BLaER1 treated with 17β-estradiol and CSF1 and Interleukin-3, amounts not matched to agents 10 nM and 100 nM (cell line): ENCODE measurements at regions not wholly inside any gene's neighbourhood (a gene's known extent, or its start where the extent isn't known, plus 50 kb on each side); places are given as distances from the start of the nearest gene placed in this dataset.
"Not testable (repeated sequence)": the region's sequence is repeated elsewhere in the genome, so short reads cannot be mapped to it uniquely, and the experiment has no call there.

Source experiments
- H3K27ac ChIP-seq, 11 experiments: shearing (Covaris generic); formaldehyde crosslinking; 2 replicates each; pipeline ENCODE4 v1.8.1; 2022
- H3K27me3 ChIP-seq, 11 experiments: shearing (Covaris generic); formaldehyde crosslinking; 2 replicates each; pipeline ENCODE4 v1.8.1; 2022
- H3K36me3 ChIP-seq, 11 experiments: shearing (Covaris generic); formaldehyde crosslinking; 2 replicates each; pipeline ENCODE4 v1.8.1; 2022
- H3K4me1 ChIP-seq, 10 experiments: shearing (Covaris generic); formaldehyde crosslinking; 2 replicates each; pipeline ENCODE4 v1.8.1; 2022
- H3K4me2 ChIP-seq, 11 experiments: shearing (Covaris generic); formaldehyde crosslinking; 2 replicates each; pipeline ENCODE4 v1.8.1; 2022
- H3K4me3 ChIP-seq, 10 experiments: shearing (Covaris generic); formaldehyde crosslinking; 2 replicates each; pipeline ENCODE4 v1.8.1; 2022
- H3K9ac ChIP-seq, 11 experiments: shearing (Covaris generic); formaldehyde crosslinking; 2 replicates each; pipeline ENCODE4 v1.8.1; 2022
- H3K9me3 ChIP-seq, 11 experiments: shearing (Covaris generic); formaldehyde crosslinking; replicated peaks in 1 of 11; 2 replicates each; pipeline ENCODE4 v1.8.1; 2022
- H4K20me1 ChIP-seq, 11 experiments: shearing (Covaris generic); formaldehyde crosslinking; 2 replicates each; pipeline ENCODE4 v1.8.1; 2022
- Cebpa-rat ChIP-seq, 11 experiments: shearing (Covaris generic); IDR thresholded peaks; 2 replicates each; pipeline ENCODE4 v1.8.1; 2022

GRCh38 chrX:45517090-45517973 is 316.7 kb upstream of the DIPK2B start:
- H3K9me3 ChIP-seq, result no peaks in the 10 kb centered on the region
- no peaks in the 10 kb centered on the region for H3K36me3 ChIP-seq
- H3K4me3 ChIP-seq, result no peak overlapping the region
- H3K4me1 ChIP-seq, result peaks cover 0 to 52% (median 38%) of the 10 kb centered on the region in 10 experiments; a peak in 18 of 20 replicates
- H4K20me1 ChIP-seq, result no peaks in the 10 kb centered on the region
- no peak for TF ChIP-seq Cebpa-rat (IDR thresholded peaks at IDR 0.05)
- no peaks in the 10 kb centered on the region for H3K27me3 ChIP-seq
- no peak overlapping the region for H3K9ac ChIP-seq
- H3K4me2 ChIP-seq, result peak overlapping the region in 3 of 11 experiments; percentile 7 to 74 (median 73); a peak in 2 of 22 replicates
- peak overlapping the region in 3 of 11 experiments; percentile 39 to 75 (median 74); a peak in 5 of 22 replicates for H3K27ac ChIP-seq

- Histone ChIP-seq H3K36me3 (no peaks in the 10 kb centered on the region), H3K27ac (peak overlapping the region in 10 of 11 experiments; percentile 52 to 75 (median 64); a peak in 20 of 22 replicates), H4K20me1 (no peaks in the 10 kb centered on the region), H3K9me3 (no peaks in the 10 kb centered on the region), H3K4me3 (no peak overlapping the region), H3K9ac (peak overlapping the region in 5 of 11 experiments; percentile 11 to 58 (median 33); a peak in 9 of 22 replicates), H3K27me3 (0 out of 22 replicates have a peak, but pooled peaks cover 0 to 7% (median 0%) of the 10 kb centered on the region in 11 experiments), H3K4me1 (peaks cover 0 to 52% (median 38%) of the 10 kb centered on the region in 10 experiments; a peak in 18 of 20 replicates), H3K4me2 (peak overlapping the region in 10 of 11 experiments; percentile 10 to 75 (median 54); a peak in 18 of 22 replicates)
- TF ChIP-seq Cebpa-rat (IDR thresholded peaks at IDR 0.05), result peak; percentile 7 to 89 (median 54); a peak in 12 of 22 replicates
Observed at GRCh38 chrX:45515262-45516215, 314.9 kb upstream of the DIPK2B start.

- no peak overlapping the region for H3K4me3 ChIP-seq
- no peaks in the 10 kb centered on the region for H3K9me3 ChIP-seq
- H3K36me3 ChIP-seq, result no peaks in the 10 kb centered on the region
- no peak overlapping the region for H3K9ac ChIP-seq
- H3K4me2 ChIP-seq, result peak overlapping the region in 10 of 11 experiments; percentile 4 to 75 (median 29); a peak in 14 of 22 replicates
- TF ChIP-seq Cebpa-rat (IDR thresholded peaks at IDR 0.05), result no peak
- no peaks in the 10 kb centered on the region for H4K20me1 ChIP-seq
- H3K27ac ChIP-seq, result peak overlapping the region in 3 of 11 experiments; percentile 24 to 75 (median 68); a peak in 5 of 22 replicates
- H3K27me3 ChIP-seq, result peaks cover 0 to 14% (median 0%) of the 10 kb centered on the region in 11 experiments; a peak in 2 of 22 replicates
- H3K4me1 ChIP-seq, result peaks cover 0 to 54% (median 39%) of the 10 kb centered on the region in 10 experiments; a peak in 18 of 20 replicates
Observed at GRCh38 chrX:45513042-45513441, 312.4 kb upstream of the DIPK2B start.

DNA sequence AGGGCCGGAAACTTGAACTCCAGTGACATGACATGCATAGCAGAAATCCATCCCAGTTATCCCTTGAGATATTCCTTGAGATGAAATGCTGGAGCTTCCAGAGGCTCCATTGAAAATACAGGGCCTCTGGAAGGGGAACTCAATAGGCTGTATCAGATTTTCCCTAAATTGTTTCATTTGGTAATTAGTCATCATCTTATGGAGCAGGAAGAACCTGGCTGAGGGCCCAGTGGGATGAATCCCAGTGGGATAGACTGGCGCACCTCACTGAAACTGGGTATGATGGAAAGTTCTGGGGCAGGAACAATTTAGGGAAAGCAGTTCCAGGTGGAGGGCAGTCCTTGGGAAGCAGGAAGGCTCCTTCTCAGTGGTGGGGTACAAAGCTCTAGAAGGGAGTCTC is 307.8 kb upstream of the DIPK2B start:
- Histone ChIP-seq H3K9me3 (peaks cover 13 to 21% (median 18%) of the 10 kb centered on the region in 11 experiments), H3K36me3 (no peaks in the 10 kb centered on the region), H3K27me3 (peaks cover 0 to 14% (median 0%) of the 10 kb centered on the region in 11 experiments; a peak in 2 of 22 replicates), H3K4me1 (peaks cover 25 to 43% (median 40%) of the 10 kb centered on the region in 10 experiments), H4K20me1 (no peaks in the 10 kb centered on the region), H3K9ac (no peak overlapping the region), H3K4me3 (no peak overlapping the region), H3K4me2 (no peak overlapping the region), H3K27ac (peak overlapping the region in 3 of 11 experiments; percentile 59 to 70 (median 63); a peak in 3 of 22 replicates)
- no peak for TF ChIP-seq Cebpa-rat (IDR thresholded peaks at IDR 0.05)

GRCh38 chrX:45506149-45506730 is 305.6 kb upstream of the DIPK2B start:
- peak overlapping the region; percentile 29 to 82 (median 62); a peak in 21 of 22 replicates for H3K4me2 ChIP-seq
- H3K36me3 ChIP-seq, result no peaks in the 10 kb centered on the region
- H3K9ac ChIP-seq, result peak overlapping the region in 2 of 11 experiments; percentile 8 to 46; a peak in 4 of 22 replicates
- H3K27ac ChIP-seq, result peak overlapping the region in 9 of 11 experiments; percentile 8 to 72 (median 63); a peak in 15 of 22 replicates
- peaks cover 22 to 32% (median 30%) of the 10 kb centered on the region in 10 experiments for H3K4me1 ChIP-seq
- TF ChIP-seq Cebpa-rat (IDR thresholded peaks at IDR 0.05), result no peak
- H3K27me3 ChIP-seq, result peaks cover 0 to 14% (median 0%) of the 10 kb centered on the region in 11 experiments; a peak in 2 of 22 replicates
- H3K4me3 ChIP-seq, result no peak overlapping the region
- H4K20me1 ChIP-seq, result no peaks in the 10 kb centered on the region
- H3K9me3 ChIP-seq, result peaks cover 13 to 24% (median 21%) of the 10 kb centered on the region in 11 experiments

GRCh38 chrX:45505214-45505613 is 304.5 kb upstream of the DIPK2B start:
- Histone ChIP-seq H3K4me3 (no peak overlapping the region), H3K36me3 (no peaks in the 10 kb centered on the region), H3K9me3 (peaks cover 13 to 24% (median 21%) of the 10 kb centered on the region in 11 experiments), H3K9ac (no peak overlapping the region), H3K27ac (peak overlapping the region in 6 of 11 experiments; percentile 19 to 70 (median 62); a peak in 4 of 22 replicates), H3K4me1 (peaks cover 22 to 32% (median 30%) of the 10 kb centered on the region in 10 experiments), H3K27me3 (peaks cover 0 to 12% (median 0%) of the 10 kb centered on the region in 11 experiments; a peak in 2 of 22 replicates), H4K20me1 (no peaks in the 10 kb centered on the region), H3K4me2 (peak overlapping the region; percentile 2 to 82 (median 33); a peak in 11 of 22 replicates)
- TF ChIP-seq Cebpa-rat (IDR thresholded peaks at IDR 0.05), result no peak

DNA sequence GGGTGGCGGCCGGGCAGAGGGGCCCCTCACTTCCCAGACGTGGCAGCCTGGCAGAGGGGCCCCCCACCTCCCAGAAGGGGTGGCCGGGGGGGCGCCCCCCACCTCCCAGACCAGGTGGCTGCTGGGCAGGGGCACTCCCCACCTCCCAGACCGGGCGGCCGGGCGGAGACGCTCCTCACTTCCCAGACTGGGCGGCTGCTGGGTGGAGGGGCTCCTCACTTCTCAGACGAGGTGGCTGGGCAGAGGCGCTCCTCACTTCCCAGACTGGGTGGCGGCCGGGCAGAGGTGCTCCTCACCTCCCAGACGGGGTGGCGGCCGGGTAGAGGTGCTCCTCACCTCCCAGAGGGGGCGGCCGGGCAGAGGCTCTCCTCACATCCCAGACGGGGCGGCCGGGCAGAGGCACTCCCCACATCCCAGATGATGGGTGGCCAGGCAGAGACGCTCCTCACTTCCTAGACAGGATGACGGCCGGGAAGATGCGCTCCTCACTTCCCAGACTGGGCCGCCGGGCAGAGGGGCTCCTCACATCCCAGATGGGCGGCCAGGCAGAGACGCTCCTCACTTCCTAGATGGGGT is 303.2 kb upstream of the DIPK2B start:
- H3K4me2 ChIP-seq, H3K27ac ChIP-seq, H3K36me3 ChIP-seq, H4K20me1 ChIP-seq, H3K9ac ChIP-seq, H3K4me3 ChIP-seq: not testable (repeated sequence)
- peaks cover 0 to 12% (median 0%) of the 10 kb centered on the region in 11 experiments; a peak in 2 of 22 replicates for H3K27me3 ChIP-seq
- H3K4me1 ChIP-seq, result peaks cover 22 to 32% (median 30%) of the 10 kb centered on the region in 10 experiments
- peaks cover 13 to 33% (median 27%) of the 10 kb centered on the region in 11 experiments for H3K9me3 ChIP-seq
